ENCODE measurements at regions not wholly inside any gene's neighbourhood (a gene's known extent, or its start where the extent isn't known, plus 50 kb on each side); places are given as distances from the start of the nearest gene placed in this dataset.

DNA sequence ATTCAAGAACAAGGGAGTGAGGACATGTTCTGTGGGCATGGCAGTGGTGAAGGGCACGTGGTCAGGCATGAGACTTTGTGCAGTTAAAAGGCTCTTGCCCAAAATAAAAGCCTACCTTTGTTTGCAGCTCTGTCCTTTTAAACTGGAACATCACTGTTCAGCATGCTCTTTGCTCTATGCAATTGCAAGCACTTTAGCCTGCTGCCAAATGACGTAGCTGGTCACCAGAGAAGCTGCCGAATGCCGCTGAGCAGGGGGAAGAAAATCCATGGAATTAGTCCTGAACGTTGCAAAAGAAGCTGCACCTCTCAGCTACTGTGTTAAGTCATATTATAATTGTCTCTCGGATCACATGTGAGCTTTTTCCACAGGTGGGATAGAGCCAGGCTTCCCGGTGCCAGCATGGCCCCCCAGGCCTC lies 176.3 kb upstream of the DIO2 start:
- TF ChIP-seq CTCF (IDR thresholded peaks at IDR 0.05; ENCODE audit: insufficient read depth, low read length) = no peak
- TF ChIP-seq POLR2AphosphoS5 (IDR thresholded peaks at IDR 0.05; ENCODE audit: low read depth) = no peak
- no peak for TF ChIP-seq REST (IDR thresholded peaks at IDR 0.05; ENCODE audit: insufficient replicate concordance, low read depth)

Measured in HL-60 (cell line).